ENCODE measurements at regions not wholly inside any gene's neighbourhood (a gene's known extent, or its start where the extent isn't known, plus 50 kb on each side); places are given as distances from the start of the nearest gene placed in this dataset.

DNA sequence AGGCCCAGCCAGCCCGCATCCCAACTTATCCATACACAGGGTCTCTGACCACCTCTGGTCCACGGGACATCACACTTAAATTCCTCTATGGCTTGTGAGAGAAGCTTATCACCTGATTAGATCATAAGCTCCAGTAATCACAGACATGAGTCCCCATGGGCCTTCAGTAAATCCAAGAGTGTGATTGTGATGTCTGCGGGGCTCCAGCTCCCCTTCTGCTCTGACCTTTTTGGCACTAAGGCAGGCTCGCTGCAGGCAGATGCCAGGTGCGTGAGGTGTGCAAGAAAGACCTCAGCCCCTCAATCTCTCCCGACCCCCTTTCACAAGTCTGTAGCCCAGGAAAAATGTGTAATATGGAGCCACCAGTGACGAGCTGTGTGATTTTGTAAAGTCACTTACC is 127.6 kb upstream of the DUSP22 start:
- DNase-seq: no peak
- intact Hi-C loops (cut with DNase I, micrococcal nuclease): no loop called here
- no peaks in the 10 kb centered on the region for H3K36me3 ChIP-seq (ENCODE audit: low read depth)

DNA sequence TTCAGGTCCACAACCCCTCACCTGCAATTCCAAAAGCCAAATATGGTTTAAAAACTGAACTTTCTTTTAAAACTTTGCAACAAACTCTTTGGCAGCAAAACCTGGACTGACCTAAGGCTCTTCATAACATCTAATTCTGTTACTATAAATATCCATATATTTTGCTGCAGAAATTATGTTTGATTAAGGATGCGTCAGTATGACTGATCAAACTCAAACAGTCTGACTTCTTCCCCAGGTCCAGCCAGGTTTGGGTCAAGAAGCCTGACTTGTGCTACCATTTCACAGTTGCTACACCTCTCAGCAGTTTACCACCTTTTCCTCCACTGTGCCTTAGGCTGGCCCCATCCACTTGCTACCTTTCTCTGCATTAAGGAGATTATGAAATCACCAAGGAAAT is 127.0 kb upstream of the DUSP22 start:
- H3K4me1 ChIP-seq (ENCODE audit: low read depth): no peaks in the 10 kb centered on the region
- DNase-seq (no peak), ATAC-seq (no peak)
- TF ChIP-seq, protein P1, sequence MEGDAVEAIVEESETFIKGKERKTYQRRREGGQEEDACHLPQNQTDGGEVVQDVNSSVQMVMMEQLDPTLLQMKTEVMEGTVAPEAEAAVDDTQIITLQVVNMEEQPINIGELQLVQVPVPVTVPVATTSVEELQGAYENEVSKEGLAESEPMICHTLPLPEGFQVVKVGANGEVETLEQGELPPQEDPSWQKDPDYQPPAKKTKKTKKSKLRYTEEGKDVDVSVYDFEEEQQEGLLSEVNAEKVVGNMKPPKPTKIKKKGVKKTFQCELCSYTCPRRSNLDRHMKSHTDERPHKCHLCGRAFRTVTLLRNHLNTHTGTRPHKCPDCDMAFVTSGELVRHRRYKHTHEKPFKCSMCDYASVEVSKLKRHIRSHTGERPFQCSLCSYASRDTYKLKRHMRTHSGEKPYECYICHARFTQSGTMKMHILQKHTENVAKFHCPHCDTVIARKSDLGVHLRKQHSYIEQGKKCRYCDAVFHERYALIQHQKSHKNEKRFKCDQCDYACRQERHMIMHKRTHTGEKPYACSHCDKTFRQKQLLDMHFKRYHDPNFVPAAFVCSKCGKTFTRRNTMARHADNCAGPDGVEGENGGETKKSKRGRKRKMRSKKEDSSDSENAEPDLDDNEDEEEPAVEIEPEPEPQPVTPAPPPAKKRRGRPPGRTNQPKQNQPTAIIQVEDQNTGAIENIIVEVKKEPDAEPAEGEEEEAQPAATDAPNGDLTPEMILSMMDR (IDR thresholded peaks at IDR 0.05): no peak
- intact Hi-C loops (cut with DNase I, micrococcal nuclease): no loop called here
- H3K36me3 ChIP-seq (ENCODE audit: low read depth): no peaks in the 10 kb centered on the region
- no peaks in the 10 kb centered on the region for H3K9me3 ChIP-seq
- H3K4me3 ChIP-seq: no peak overlapping the region

More for the DNA sequence above, 127.6 kb upstream of the DUSP22 start:
- TF ChIP-seq, protein P1 (IDR thresholded peaks at IDR 0.05): no peak
- Histone ChIP-seq H3K4me3 (no peak overlapping the region), H3K9me3 (no peaks in the 10 kb centered on the region), H3K4me1 (ENCODE audit: low read depth) (no peaks in the 10 kb centered on the region)
- ATAC-seq: no peak

DNA sequence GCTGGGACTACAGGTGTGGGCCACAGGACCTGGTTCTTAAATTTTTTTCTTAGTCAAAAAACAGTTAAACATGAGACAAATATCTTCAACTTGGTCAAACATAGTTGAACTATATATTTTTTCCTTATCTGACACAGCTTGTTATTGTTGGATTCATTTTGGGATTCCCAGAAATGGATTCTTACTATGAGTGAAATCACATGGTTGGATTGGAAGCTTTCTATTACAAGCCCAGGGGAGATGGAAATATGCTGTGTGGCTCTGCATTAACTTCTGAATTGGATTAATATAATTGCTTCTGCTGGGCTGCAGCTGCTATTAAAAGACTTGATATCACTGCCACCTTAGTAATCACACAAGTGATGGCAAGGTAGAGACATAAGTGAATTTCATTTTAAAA is 126.4 kb upstream of the DUSP22 start:
- TF ChIP-seq, protein P1 (IDR thresholded peaks at IDR 0.05): no peak

DNA sequence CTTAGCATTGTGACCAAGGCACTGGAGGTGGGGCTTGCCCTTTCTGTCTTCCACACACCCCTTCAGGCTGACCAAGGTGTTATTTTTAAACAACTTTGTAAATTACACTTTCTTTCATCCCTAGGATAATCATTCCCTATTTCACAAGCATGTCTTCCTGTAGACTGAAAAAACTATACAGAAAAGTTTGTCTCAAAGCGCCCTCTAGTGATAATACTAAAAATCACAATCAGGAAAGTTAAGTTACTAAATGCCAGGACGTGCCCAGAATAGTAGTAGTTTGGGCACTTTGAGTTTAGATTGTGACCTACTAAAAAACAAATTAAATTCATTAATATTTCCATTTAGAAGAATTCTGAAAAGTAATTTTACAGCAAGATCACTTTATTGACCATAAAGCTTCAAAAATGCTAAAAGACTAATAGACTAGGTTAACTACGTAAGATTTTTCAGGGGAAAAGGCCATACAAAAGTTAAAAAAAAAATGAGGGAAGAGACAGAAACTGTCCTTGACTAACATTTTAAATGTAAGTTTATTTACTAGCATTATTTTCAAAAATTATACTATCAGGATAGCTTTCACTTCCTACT is 123.3 kb upstream of the DUSP22 start:
- Histone ChIP-seq H3K36me3 (ENCODE audit: low read depth) (no peaks in the 10 kb centered on the region), H3K4me1 (ENCODE audit: low read depth) (no peaks in the 10 kb centered on the region), H3K9me3 (no peaks in the 10 kb centered on the region), H3K4me3 (no peak overlapping the region)
- intact Hi-C loops (cut with DNase I, micrococcal nuclease): no loop called here
- TF ChIP-seq, protein P1 (IDR thresholded peaks at IDR 0.05): peak; percentile 4
- no peak for ATAC-seq
- no peak for DNase-seq

More for the DNA sequence above, 126.4 kb upstream of the DUSP22 start:
- intact Hi-C loops (cut with DNase I, micrococcal nuclease): no loop called here
- Histone ChIP-seq H3K36me3 (ENCODE audit: low read depth) (no peaks in the 10 kb centered on the region), H3K4me1 (ENCODE audit: low read depth) (no peaks in the 10 kb centered on the region), H3K4me3 (no peak overlapping the region), H3K9me3 (no peaks in the 10 kb centered on the region)
- ATAC-seq: no peak
- no peak for DNase-seq

DNA sequence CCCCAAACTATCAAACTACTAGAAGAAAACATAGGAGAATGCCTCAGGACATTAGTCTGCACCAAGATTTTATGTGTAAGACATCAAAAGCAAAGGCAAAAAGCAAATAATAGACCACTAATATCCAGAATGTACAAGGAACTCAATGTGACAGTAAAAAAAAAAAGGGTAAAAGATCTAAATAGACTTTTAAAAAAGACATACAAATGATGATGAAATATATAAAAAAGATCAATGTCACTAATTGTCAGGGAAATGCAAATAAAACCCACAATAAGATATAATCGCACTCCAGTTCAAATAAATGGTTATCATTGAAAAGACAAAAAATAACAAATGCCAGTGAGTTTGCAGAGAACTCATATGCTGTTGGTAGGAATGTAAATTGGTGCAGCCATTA is 118.3 kb upstream of the DUSP22 start:
- Histone ChIP-seq H3K4me1 (ENCODE audit: low read depth) (no peaks in the 10 kb centered on the region), H3K9me3 (no peaks in the 10 kb centered on the region), H3K36me3 (ENCODE audit: low read depth) (no peaks in the 10 kb centered on the region), H3K4me3 (no peak overlapping the region)
- ATAC-seq (no peak), DNase-seq (no peak)
- intact Hi-C loops (cut with DNase I, micrococcal nuclease): no loop called here
- TF ChIP-seq, protein P1 (IDR thresholded peaks at IDR 0.05): no peak

DNA sequence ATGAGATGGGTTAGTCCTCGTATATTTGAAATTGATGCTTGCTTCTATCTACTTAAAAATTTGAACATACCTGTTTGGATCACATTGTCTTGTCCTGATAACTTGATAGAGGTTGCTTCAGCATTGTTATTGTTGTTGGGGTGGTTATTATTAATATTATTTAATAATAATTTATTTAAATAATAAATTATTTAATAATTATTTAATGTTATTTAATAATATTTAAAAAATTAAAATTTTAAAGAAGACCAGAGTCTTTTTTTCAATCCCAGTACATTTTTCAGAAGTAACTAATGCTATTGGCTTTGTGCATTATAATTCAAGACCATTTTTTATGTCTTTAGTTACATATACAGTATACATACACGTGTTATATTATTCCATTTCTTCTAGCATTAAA is 116.6 kb upstream of the DUSP22 start:
- TF ChIP-seq, protein P1 (IDR thresholded peaks at IDR 0.05): no peak
- Histone ChIP-seq H3K36me3 (ENCODE audit: low read depth) (no peaks in the 10 kb centered on the region), H3K4me1 (ENCODE audit: low read depth) (no peaks in the 10 kb centered on the region), H3K4me3 (no peak overlapping the region), H3K9me3 (no peaks in the 10 kb centered on the region)
- intact Hi-C loops (cut with DNase I, micrococcal nuclease): no loop called here
- no peak for ATAC-seq
- no peak for DNase-seq
